Endothelial cell of umbilical vein (primary cell): ENCODE measurements at regions not wholly inside any gene's neighbourhood (a gene's known extent, or its start where the extent isn't known, plus 50 kb on each side); places are given as distances from the start of the nearest gene placed in this dataset.

ENCODE experiments used
- EZH2 ChIP-seq: IDR thresholded peaks from 2 replicates; pipeline ENCODE4 v1.6.1; 2012; ENCODE audit warnings: borderline replicate concordance, low read depth, mild to moderate bottlenecking, moderate library complexity, low read length, inconsistent platforms; ENCODE audit not compliant: severe bottlenecking
- FOS ChIP-seq: IDR thresholded peaks from 2 replicates; pipeline ENCODE4 v1.6.1; 2011; ENCODE audit warnings: mild to moderate bottlenecking, low read length, moderate library complexity, borderline replicate concordance; ENCODE audit not compliant: insufficient read depth
- GATA2 ChIP-seq: IDR thresholded peaks from 2 replicates; pipeline ENCODE4 v1.7.0; 2011; ENCODE audit warnings: low read depth, mild to moderate bottlenecking, moderate library complexity, mixed read lengths, low read length; ENCODE audit not compliant: insufficient read length, insufficient read depth
- JUN ChIP-seq: IDR thresholded peaks from 2 replicates; pipeline ENCODE4 v1.6.1; 2011; ENCODE audit warnings: borderline replicate concordance, low read depth; ENCODE audit not compliant: insufficient read length, insufficient read depth
- MYC ChIP-seq: IDR thresholded peaks from one replicate; pipeline ENCODE4 v1.6.1; 2011; ENCODE audit warnings: mild to moderate bottlenecking, low read depth, low read length
- POLR2A ChIP-seq: IDR thresholded peaks from 2 replicates; pipeline ENCODE4 v1.6.1; 2012; ENCODE audit warnings: low read depth, mild to moderate bottlenecking, control low read depth, low read length
- POLR2AphosphoS5 ChIP-seq: IDR thresholded peaks from 2 replicates; pipeline ENCODE4 v1.6.1; 2012; ENCODE audit warnings: low read depth, mild to moderate bottlenecking, control low read depth, low read length, moderate library complexity; ENCODE audit not compliant: insufficient read depth
- TF ChIP-seq, protein P1 (sequence below), 2 donors: IDR thresholded peaks; 1 replicate in 1 of 2; 2 replicates in 1 of 2; pipeline ENCODE4 v1.5.1; 2011; ENCODE audit warnings: low read length in 2 of 2, mild to moderate bottlenecking in 2 of 2, moderate library complexity in 2 of 2, control low read depth in 1 of 2, inconsistent platforms in 1 of 2, low read depth in 1 of 2; ENCODE audit not compliant: insufficient read depth in 1 of 2; ENCODE audit errors: extremely low read depth in 1 of 2
- TF ChIP-seq, protein P2 (sequence below): IDR thresholded peaks from 2 replicates; pipeline ENCODE4 v1.6.1; 2011; ENCODE audit not compliant: insufficient read depth, insufficient read length

DNA sequence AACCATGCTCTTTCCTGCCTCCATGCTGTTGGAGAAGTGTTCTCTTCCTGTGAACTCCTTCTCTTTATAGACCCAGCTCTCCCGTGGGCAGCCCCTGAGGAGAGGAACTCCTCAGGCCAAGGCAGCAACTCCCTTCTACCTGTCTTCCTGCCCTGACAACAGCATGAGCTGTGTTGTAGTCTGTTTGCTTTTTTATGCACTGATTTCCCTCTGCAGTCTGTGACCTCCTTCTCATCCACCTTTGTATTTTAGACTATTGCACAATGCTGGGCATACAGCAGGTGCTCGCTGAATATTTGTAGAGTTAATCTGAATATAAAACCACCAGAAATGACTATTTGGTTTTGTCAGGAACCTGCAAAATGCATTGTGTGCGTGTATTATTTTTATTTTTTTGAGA, 152.2 kb upstream of the CHD6 start:
- TF ChIP-seq, protein P1, sequence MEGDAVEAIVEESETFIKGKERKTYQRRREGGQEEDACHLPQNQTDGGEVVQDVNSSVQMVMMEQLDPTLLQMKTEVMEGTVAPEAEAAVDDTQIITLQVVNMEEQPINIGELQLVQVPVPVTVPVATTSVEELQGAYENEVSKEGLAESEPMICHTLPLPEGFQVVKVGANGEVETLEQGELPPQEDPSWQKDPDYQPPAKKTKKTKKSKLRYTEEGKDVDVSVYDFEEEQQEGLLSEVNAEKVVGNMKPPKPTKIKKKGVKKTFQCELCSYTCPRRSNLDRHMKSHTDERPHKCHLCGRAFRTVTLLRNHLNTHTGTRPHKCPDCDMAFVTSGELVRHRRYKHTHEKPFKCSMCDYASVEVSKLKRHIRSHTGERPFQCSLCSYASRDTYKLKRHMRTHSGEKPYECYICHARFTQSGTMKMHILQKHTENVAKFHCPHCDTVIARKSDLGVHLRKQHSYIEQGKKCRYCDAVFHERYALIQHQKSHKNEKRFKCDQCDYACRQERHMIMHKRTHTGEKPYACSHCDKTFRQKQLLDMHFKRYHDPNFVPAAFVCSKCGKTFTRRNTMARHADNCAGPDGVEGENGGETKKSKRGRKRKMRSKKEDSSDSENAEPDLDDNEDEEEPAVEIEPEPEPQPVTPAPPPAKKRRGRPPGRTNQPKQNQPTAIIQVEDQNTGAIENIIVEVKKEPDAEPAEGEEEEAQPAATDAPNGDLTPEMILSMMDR (IDR thresholded peaks at IDR 0.05; ENCODE audit: extremely low read depth in 1 of 2, insufficient read depth in 1 of 2, low read depth in 1 of 2, low read length in 2 of 2), result no peak
- no peak for TF ChIP-seq FOS
- TF ChIP-seq POLR2A, result no peak
- TF ChIP-seq POLR2AphosphoS5, result no peak
- no peak for TF ChIP-seq EZH2
- TF ChIP-seq, protein P2, sequence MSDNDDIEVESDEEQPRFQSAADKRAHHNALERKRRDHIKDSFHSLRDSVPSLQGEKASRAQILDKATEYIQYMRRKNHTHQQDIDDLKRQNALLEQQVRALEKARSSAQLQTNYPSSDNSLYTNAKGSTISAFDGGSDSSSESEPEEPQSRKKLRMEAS, result no peak
- TF ChIP-seq GATA2, result no peak
- no peak for TF ChIP-seq MYC
- no peak for TF ChIP-seq JUN
